NCI-H82 treated with DMSO at 0.1 percent for 48 hours (cell line): ENCODE measurements at regions not wholly inside any gene's neighbourhood (a gene's known extent, or its start where the extent isn't known, plus 50 kb on each side); places are given as distances from the start of the nearest gene placed in this dataset.
"Not testable (repeated sequence)": the region's sequence is repeated elsewhere in the genome, so short reads cannot be mapped to it uniquely, and the experiment has no call there.

Experiments
- DNase-seq: peaks from one replicate; lab custom pipeline; 2025; ENCODE audit not compliant: unreplicated experiment; lab: John Stamatoyannopoulos, UW

- DNase-seq: no peak
These were observed 136.9 kb upstream of the FREM1 start for GRCh38 chr9:15047028-15047551.

GRCh38 chr9:15033316-15033715, 123.1 kb upstream of the FREM1 start:
- DNase-seq: no peak

GRCh38 chr9:15032860-15033259, 122.6 kb upstream of the FREM1 start:
- DNase-seq: no peak

- DNase-seq: no peak
These were observed 110.9 kb upstream of the FREM1 start for GRCh38 chr9:15021146-15021545.

GRCh38 chr9:15018096-15018637, 107.9 kb upstream of the FREM1 start:
- no peak for DNase-seq

GRCh38 chr9:15010581-15010980, 100.4 kb upstream of the FREM1 start:
- DNase-seq: no peak

- DNase-seq: no peak
These were observed 97.5 kb upstream of the FREM1 start for GRCh38 chr9:15007698-15008097.

- DNase-seq: no peak
These were observed 84.5 kb upstream of the FREM1 start for GRCh38 chr9:14994738-14995137.

- no peak for DNase-seq
These were observed 83.8 kb upstream of the FREM1 start for GRCh38 chr9:14993901-14994554.

- peak; percentile 48 for DNase-seq
These were observed 83.0 kb upstream of the FREM1 start for GRCh38 chr9:14993061-14993800.

- no peak for DNase-seq
These were observed 82.3 kb upstream of the FREM1 start for GRCh38 chr9:14992516-14992915.

GRCh38 chr9:14992081-14992480, 81.9 kb upstream of the FREM1 start:
- DNase-seq: no peak

GRCh38 chr9:14990647-14991046, 80.4 kb upstream of the FREM1 start:
- not testable (repeated sequence) for DNase-seq

- DNase-seq: no peak
These were observed 79.6 kb upstream of the FREM1 start for GRCh38 chr9:14989811-14990210.

- not testable (repeated sequence) for DNase-seq
These were observed 79.1 kb upstream of the FREM1 start for GRCh38 chr9:14989336-14989735.

GRCh38 chr9:14987858-14988257, 77.6 kb upstream of the FREM1 start:
- no peak for DNase-seq

- DNase-seq: no peak
These were observed 75.2 kb upstream of the FREM1 start for GRCh38 chr9:14985419-14985818.

GRCh38 chr9:14983599-14983998, 73.4 kb upstream of the FREM1 start:
- no peak for DNase-seq

GRCh38 chr9:14981291-14981950, 71.2 kb upstream of the FREM1 start:
- no peak for DNase-seq

GRCh38 chr9:14978022-14979000, 68.1 kb upstream of the FREM1 start:
- DNase-seq: no peak
